Esophagus squamous epithelium (tissue), 5 donors: ENCODE measurements at regions not wholly inside any gene's neighbourhood (a gene's known extent, or its start where the extent isn't known, plus 50 kb on each side); places are given as distances from the start of the nearest gene placed in this dataset.

ENCODE experiments used
- DNase-seq: peaks from one replicate; lab custom pipeline; 2025; lab: John Stamatoyannopoulos, UW
- H3K27ac ChIP-seq, 4 donors: fragments of 200-600 bp; sonication (generic); one replicate each; pipeline ENCODE4 v1.5.1; 2016 to 2019; ENCODE audit warnings: mild to moderate bottlenecking in 1 of 4
- H3K27me3 ChIP-seq, 4 donors: fragments of 200-600 bp; sonication (generic); 1 replicate in 3 of 4; 2 replicates in 1 of 4; pipeline versions ENCODE4 v1.5.1 to v1.6.0; 2017 to 2021; ENCODE audit warnings: antibody characterized with exemption in 1 of 4
- H3K36me3 ChIP-seq, 3 donors: fragments of 200-600 bp; sonication (generic); one replicate each; pipeline ENCODE4 v1.5.1; 2016 to 2019
- H3K4me1 ChIP-seq, 3 donors: fragments of 200-600 bp; sonication (generic); one replicate each; pipeline ENCODE4 v1.5.1; 2017 to 2019
- H3K4me3 ChIP-seq, 4 donors: fragments of 200-600 bp; sonication (generic); 1 replicate in 3 of 4; 2 replicates in 1 of 4; pipeline ENCODE4 v1.5.1; 2016 to 2019; ENCODE audit warnings: mild to moderate bottlenecking in 2 of 4, moderate library complexity in 1 of 4
- H3K9me3 ChIP-seq, 3 donors: fragments of 200-600 bp; sonication (generic); one replicate each; pipeline ENCODE4 v1.5.1; 2016 to 2019
- POLR2A ChIP-seq, 4 donors: fragments of 450-650 bp; IDR thresholded peaks; one replicate each; pipeline ENCODE4 v1.6.1; 2017; ENCODE audit warnings: antibody characterized with exemption in 4 of 4, mild to moderate bottlenecking in 4 of 4, moderate library complexity in 3 of 4
- whole genome bisulfite sequencing, 2 donors: methylation state at CpG; one replicate each; pipeline ENCODE4 v1.1.5; 2018; 5-methylcytosine and 5-hydroxymethylcytosine counted together
- intact Hi-C: fragments of 100-400 bp; cut with DNase I; formaldehyde crosslinking; loops from one replicate; pipeline ENCODE4 v1.15.0; 2022
- TF ChIP-seq, protein P1 (sequence below), 6 experiments: fragments of 450-650 bp in 4 of 6; fragments of 200-600 bp in 2 of 6; sonication (generic) in 2 of 6; IDR thresholded peaks; one replicate each; pipeline ENCODE4 v1.5.1; 2016 to 2019; ENCODE audit warnings: antibody characterized with exemption in 6 of 6, mild to moderate bottlenecking in 4 of 6, moderate library complexity in 4 of 6
- donor health status: DM: yes; HTN: yes; CAD: no.

DNA sequence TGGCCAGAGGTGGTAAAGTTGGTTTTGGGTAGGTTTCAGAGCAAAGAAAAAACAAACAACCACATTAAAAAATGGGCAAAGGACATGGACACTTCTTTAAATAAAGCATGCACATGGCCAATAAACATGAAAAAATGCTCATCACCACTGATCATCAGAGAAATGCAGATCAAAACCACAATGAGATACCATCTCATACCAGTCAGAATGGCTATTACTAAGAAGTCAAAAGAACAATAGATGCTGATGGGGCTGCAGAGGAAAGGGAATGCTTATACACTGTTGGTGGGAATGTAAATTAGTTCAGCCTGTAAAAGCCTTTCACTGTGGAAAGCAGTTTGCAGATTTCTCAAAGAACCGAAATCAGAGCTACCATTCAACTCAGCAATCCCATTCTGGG, 598.4 kb upstream of the SOX9 start:
- 56 to 89% methylated on average over 1 of the region's 1 CpG for WGBS, 2 donors
- no peaks in the 10 kb centered on the region for H3K27me3 ChIP-seq
- intact Hi-C loops = no loop called here
- TF ChIP-seq, protein P1, sequence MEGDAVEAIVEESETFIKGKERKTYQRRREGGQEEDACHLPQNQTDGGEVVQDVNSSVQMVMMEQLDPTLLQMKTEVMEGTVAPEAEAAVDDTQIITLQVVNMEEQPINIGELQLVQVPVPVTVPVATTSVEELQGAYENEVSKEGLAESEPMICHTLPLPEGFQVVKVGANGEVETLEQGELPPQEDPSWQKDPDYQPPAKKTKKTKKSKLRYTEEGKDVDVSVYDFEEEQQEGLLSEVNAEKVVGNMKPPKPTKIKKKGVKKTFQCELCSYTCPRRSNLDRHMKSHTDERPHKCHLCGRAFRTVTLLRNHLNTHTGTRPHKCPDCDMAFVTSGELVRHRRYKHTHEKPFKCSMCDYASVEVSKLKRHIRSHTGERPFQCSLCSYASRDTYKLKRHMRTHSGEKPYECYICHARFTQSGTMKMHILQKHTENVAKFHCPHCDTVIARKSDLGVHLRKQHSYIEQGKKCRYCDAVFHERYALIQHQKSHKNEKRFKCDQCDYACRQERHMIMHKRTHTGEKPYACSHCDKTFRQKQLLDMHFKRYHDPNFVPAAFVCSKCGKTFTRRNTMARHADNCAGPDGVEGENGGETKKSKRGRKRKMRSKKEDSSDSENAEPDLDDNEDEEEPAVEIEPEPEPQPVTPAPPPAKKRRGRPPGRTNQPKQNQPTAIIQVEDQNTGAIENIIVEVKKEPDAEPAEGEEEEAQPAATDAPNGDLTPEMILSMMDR (IDR thresholded peaks at IDR 0.05) = no peak
- TF ChIP-seq POLR2A (IDR thresholded peaks at IDR 0.05) = no peak
- no peak for DNase-seq
- H3K9me3 ChIP-seq = no peaks in the 10 kb centered on the region
- H3K27ac ChIP-seq = no peak overlapping the region
- H3K4me3 ChIP-seq = no peak overlapping the region
- H3K36me3 ChIP-seq = no peaks in the 10 kb centered on the region
- peaks cover 0 to 6% (median 0%) of the 10 kb centered on the region in 3 donors for H3K4me1 ChIP-seq

DNA sequence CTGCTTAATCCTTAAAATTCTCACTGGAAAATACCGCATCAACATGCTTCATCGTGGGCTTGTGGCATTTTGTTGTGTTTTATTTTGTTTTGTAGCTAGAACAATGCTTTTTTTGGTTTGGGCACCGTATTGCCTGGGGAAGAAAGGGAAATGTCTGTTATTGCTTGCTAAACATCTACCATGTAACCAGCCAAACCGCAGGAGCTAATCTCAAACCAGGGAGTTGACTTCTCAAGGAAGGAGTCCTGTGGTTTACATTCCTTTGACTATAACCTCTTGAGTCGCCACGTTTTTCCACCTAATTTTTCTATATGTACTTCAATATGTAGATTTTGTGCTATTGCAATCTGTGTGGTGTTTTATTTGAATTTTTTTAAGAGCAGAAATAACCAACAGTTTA, 593.5 kb upstream of the SOX9 start:
- intact Hi-C loops = no loop called here
- TF ChIP-seq POLR2A (IDR thresholded peaks at IDR 0.05) = no peak
- TF ChIP-seq, protein P1 (IDR thresholded peaks at IDR 0.05) = no peak
- H3K36me3 ChIP-seq = no peaks in the 10 kb centered on the region
- H3K4me3 ChIP-seq = no peak overlapping the region
- peaks cover 0 to 29% (median 0%) of the 10 kb centered on the region in 3 donors for H3K4me1 ChIP-seq
- no peaks in the 10 kb centered on the region for H3K27me3 ChIP-seq
- no peaks in the 10 kb centered on the region for H3K9me3 ChIP-seq
- DNase-seq = no peak
- no peak overlapping the region for H3K27ac ChIP-seq
- WGBS, 2 donors = 58 to 75% methylated on average over 6 of the region's 6 CpGs

DNA sequence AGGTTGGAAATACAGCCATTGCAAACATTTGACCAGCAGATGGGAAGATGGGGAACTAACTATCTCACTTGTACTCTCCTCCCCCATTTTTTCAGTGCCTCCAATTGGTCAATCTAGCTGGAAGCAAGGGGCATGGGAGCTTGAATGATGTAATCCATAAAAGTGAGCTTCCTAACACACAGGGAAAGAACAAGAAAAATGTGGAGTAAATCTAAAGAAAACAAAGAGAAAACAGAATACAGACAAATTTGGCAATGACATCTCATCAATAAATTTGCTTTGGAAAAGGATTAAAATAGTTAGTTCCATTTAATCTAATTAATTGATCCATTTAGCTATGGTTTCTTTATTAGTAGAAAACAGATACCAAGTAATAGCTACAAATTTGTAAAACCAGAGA, 592.6 kb upstream of the SOX9 start:
- no peak for DNase-seq
- H3K36me3 ChIP-seq = no peaks in the 10 kb centered on the region
- H3K4me1 ChIP-seq = peaks cover 0 to 36% (median 0%) of the 10 kb centered on the region in 3 donors
- no peaks in the 10 kb centered on the region for H3K9me3 ChIP-seq
- H3K4me3 ChIP-seq = no peak overlapping the region
- intact Hi-C loops = no loop called here
- H3K27ac ChIP-seq = no peak overlapping the region
- no peaks in the 10 kb centered on the region for H3K27me3 ChIP-seq
- TF ChIP-seq, protein P1 (IDR thresholded peaks at IDR 0.05) = no peak
- TF ChIP-seq POLR2A (IDR thresholded peaks at IDR 0.05) = no peak

DNA sequence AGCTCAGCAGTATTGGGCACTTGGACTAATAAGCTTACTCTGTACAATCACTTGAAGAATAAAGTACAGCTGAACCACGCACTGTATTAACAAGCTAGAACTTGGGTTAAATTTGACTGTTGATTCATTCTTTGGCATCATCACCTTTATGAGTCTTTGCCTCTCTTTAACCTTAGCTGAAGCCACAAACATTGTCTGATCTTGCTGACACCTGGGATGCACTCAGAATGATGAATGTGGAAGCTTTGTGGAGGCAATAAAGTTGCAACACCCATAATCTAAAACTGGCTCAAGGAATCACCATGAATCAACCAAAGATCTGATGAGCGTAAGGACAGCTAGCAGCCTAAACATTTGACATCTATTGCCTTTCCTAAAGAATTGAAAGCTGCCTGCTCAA, 590.6 kb upstream of the SOX9 start:
- TF ChIP-seq, protein P1 (IDR thresholded peaks at IDR 0.05) = no peak
- no peak for TF ChIP-seq POLR2A (IDR thresholded peaks at IDR 0.05)
- peaks cover 0 to 47% (median 0%) of the 10 kb centered on the region in 3 donors for H3K4me1 ChIP-seq
- DNase-seq = no peak
- no peak overlapping the region for H3K4me3 ChIP-seq
- intact Hi-C loops = no loop called here
- H3K27me3 ChIP-seq = no peaks in the 10 kb centered on the region
- H3K27ac ChIP-seq = peak overlapping the region in 1 of 4 donors; percentile 42
- H3K36me3 ChIP-seq = no peaks in the 10 kb centered on the region
- H3K9me3 ChIP-seq = no peaks in the 10 kb centered on the region
- 23 to 69% methylated on average over 2 of the region's 2 CpGs for WGBS, 2 donors

DNA sequence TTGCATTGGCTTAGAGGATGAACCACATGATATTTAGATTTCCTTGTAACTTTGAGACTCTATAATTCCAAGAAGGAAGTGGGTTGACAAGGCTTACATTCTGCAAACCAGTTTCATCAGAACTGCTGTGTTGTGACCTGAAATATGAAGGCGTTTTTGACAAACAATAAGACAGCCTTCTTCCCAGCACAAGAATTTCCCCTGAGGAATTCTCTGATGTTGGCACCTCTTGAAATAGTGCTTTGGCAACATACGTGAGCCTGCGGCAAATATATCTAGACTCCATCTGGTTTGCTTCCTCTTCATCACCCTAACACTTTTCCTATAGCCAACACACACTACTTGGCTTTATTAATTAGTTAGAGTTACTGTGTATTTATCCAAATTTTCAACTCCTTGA, 585.5 kb upstream of the SOX9 start:
- Histone ChIP-seq H3K36me3 (no peaks in the 10 kb centered on the region), H3K4me3 (no peak overlapping the region), H3K9me3 (no peaks in the 10 kb centered on the region), H3K4me1 (peaks cover 0 to 46% (median 0%) of the 10 kb centered on the region in 3 donors), H3K27me3 (peaks cover 0 to 3% (median 0%) of the 10 kb centered on the region in 4 donors), H3K27ac (no peak overlapping the region)
- intact Hi-C loops = no loop called here
- TF ChIP-seq, protein P1 (IDR thresholded peaks at IDR 0.05) = no peak
- TF ChIP-seq POLR2A (IDR thresholded peaks at IDR 0.05) = no peak
- WGBS, 2 donors = 25 to 30% methylated on average over 3 of the region's 3 CpGs
- no peak for DNase-seq
